Heart right ventricle (tissue), 16 donors: ENCODE measurements at regions not wholly inside any gene's neighbourhood (a gene's known extent, or its start where the extent isn't known, plus 50 kb on each side); places are given as distances from the start of the nearest gene placed in this dataset.

Experiments used
- ATAC-seq, 8 donors: fragments of 200-7000 bp; cut with Tn5 transposase; one replicate each; pipeline ENCODE4 v1.9.1; 2020; ENCODE audit warnings: mild to moderate bottlenecking in 8 of 8, moderate library complexity in 8 of 8, moderate number of reproducible peaks in 1 of 8
- DNase-seq, 2 donors: peaks; one replicate each; pipeline ENCODE4 v3.0.0-alpha.2; 2020
- H3K27ac ChIP-seq, 10 donors: fragments of 200-600 bp; sonication (generic) in 2 of 10; one replicate each; pipeline versions ENCODE4 v1.5.0 to v1.8.0; 2020 to 2022; ENCODE audit warnings: mild to moderate bottlenecking in 3 of 10
- H3K27me3 ChIP-seq, 7 donors: fragments of 200-600 bp; one replicate each; pipeline ENCODE4 v1.8.0; 2021 to 2022; ENCODE audit warnings: mild to moderate bottlenecking in 2 of 7
- H3K36me3 ChIP-seq, 9 donors: fragments of 200-600 bp; sonication (generic) in 1 of 9; one replicate each; pipeline versions ENCODE4 v1.5.0 to v1.8.0; 2020 to 2022; ENCODE audit warnings: mild to moderate bottlenecking in 2 of 9
- H3K4me1 ChIP-seq, 9 donors: fragments of 200-600 bp; sonication (generic) in 1 of 9; one replicate each; pipeline versions ENCODE4 v1.5.0 to v1.8.0; 2020 to 2022; ENCODE audit warnings: mild to moderate bottlenecking in 4 of 9
- H3K4me3 ChIP-seq, 10 donors: fragments of 200-600 bp; sonication (generic) in 2 of 10; one replicate each; pipeline versions ENCODE4 v1.5.0 to v1.8.0; 2020 to 2022; ENCODE audit warnings: mild to moderate bottlenecking in 7 of 10, moderate library complexity in 2 of 10
- H3K9me3 ChIP-seq, 11 donors: fragments of 200-600 bp in 10 of 11; sonication (generic) in 2 of 11; one replicate each; pipeline versions ENCODE4 v1.5.0 to v1.8.0; 2013 to 2022; ENCODE audit warnings: mild to moderate bottlenecking in 2 of 11, control low read depth in 1 of 11, moderate library complexity in 1 of 11
- WGBS, 2 donors: extraction: QIAGEN DNeasy Blood & Tissue Kit; methylation state at CpG; one replicate each; pipeline ENCODE4 v1.1.7; 2013; ENCODE audit warnings: inconsistent platforms in 1 of 2; 5-methylcytosine and 5-hydroxymethylcytosine counted together
- intact Hi-C, 10 donors: fragments of 100-400 bp; cut with DNase I; formaldehyde crosslinking; loops; one replicate each; pipeline versions ENCODE4 v1.11.1 to v1.14.2; 2022
- TF ChIP-seq, protein P1 (sequence below), 9 donors: fragments of 200-600 bp; sonication (generic) in 2 of 9; IDR thresholded peaks; one replicate each; pipeline versions ENCODE4 v1.5.0 to v1.8.0; 2021 to 2022; ENCODE audit warnings: antibody characterized with exemption in 9 of 9, mild to moderate bottlenecking in 5 of 9, moderate library complexity in 1 of 9
- donor health status: Arrhythmogenic right ventricular cardiomyopathy.
- donor health status: ischemic (EF 13 %, LVEDD 7.1; RV severe dilation, severe dysfunction).
- donor health status: healthy with polysubstance abuse.
- donor health status: DM: no; HTN: yes; CAD: no.
- donor health status: DM: no; HTN: no; CAD: no.
- donor health status: ischemic (EF 25% LVEDD 6.9; RV normal size, moderate dysfunction).
- donor health status: ischemic (EF 25% LVEDD 5.7; RV mildly dilated, moderate dysfunction).
- donor health status: healthy.
- donor health status: DM: yes; HTN: yes; CAD: no.
- donor health status: Ischemic cardiomyopathy.
- donor health status: ischemic (EF 35%, LVEDD 5.7; RV mildly dilated, moderate dysfunction).
- donor health status: nonischemic (EF 11% LVEDD 7.7; RV severe dilation, severe dysfunction).
- donor health status: DM: yes; HTN: yes; CAD: no.
- donor health status: PGD.
- donor health status: ischemic (EF 29% LVEDD 5.4; RV normal size, mild dysfunction).
- donor health status: nonischemic (EF 23%, LVEDD 6.1; RV moderate dilation, normal function).

DNA sequence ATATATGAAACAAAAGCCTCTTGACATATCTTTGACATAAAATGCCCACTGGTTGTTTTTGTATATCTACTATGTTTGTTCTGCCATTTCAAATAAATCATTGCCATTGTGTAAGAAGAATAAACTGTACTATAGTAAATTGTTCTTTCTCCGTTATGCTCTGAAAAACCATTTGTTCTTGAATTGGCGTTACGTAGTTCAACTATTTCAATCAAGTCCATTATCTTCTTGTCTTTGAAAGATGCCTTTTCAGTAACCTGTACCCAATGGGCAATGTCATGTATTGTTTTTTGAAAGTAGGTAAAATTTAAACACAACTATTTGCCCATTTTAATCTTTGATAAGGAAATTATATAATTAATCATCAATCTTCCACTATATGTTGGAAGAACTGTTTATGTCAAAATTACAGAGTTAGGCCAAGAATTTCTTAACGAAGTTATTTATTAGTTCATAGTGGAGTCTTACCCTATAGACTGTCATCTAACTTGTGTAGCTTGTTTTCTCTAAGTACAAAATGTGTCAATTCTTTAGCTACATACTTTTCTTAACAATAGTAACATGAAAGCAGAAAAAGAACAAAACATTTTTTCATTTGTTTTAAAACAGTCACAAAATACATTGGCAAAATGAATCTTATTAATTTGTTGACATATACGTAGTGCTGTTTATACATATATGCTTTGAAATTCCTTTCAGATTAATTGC lies 294.8 kb downstream of the PTPRC start:
- WGBS, 2 donors = 61 to 63% methylated on average over 5 of the region's 5 CpGs
- peak overlapping the region in 6 of 10 donors; percentile 13 to 80 (median 68) for H3K4me3 ChIP-seq
- no peaks in the 10 kb centered on the region for H3K36me3 ChIP-seq
- peak overlapping the region in 5 of 10 donors; percentile 4 to 88 (median 83) for H3K27ac ChIP-seq
- DNase-seq (no peak), ATAC-seq (no peak)
- no peaks in the 10 kb centered on the region for H3K9me3 ChIP-seq
- intact Hi-C loops = loop anchor here in 2 of 10 donors (10.0 kb wide), 1 partner anchor 159 kb away; no protein-coding TSS in a partner anchor
- TF ChIP-seq, protein P1, sequence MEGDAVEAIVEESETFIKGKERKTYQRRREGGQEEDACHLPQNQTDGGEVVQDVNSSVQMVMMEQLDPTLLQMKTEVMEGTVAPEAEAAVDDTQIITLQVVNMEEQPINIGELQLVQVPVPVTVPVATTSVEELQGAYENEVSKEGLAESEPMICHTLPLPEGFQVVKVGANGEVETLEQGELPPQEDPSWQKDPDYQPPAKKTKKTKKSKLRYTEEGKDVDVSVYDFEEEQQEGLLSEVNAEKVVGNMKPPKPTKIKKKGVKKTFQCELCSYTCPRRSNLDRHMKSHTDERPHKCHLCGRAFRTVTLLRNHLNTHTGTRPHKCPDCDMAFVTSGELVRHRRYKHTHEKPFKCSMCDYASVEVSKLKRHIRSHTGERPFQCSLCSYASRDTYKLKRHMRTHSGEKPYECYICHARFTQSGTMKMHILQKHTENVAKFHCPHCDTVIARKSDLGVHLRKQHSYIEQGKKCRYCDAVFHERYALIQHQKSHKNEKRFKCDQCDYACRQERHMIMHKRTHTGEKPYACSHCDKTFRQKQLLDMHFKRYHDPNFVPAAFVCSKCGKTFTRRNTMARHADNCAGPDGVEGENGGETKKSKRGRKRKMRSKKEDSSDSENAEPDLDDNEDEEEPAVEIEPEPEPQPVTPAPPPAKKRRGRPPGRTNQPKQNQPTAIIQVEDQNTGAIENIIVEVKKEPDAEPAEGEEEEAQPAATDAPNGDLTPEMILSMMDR (IDR thresholded peaks at IDR 0.05) = no peak
- H3K27me3 ChIP-seq = no peaks in the 10 kb centered on the region
- peaks cover 2 to 80% (median 31%) of the 10 kb centered on the region in 9 donors for H3K4me1 ChIP-seq

DNA sequence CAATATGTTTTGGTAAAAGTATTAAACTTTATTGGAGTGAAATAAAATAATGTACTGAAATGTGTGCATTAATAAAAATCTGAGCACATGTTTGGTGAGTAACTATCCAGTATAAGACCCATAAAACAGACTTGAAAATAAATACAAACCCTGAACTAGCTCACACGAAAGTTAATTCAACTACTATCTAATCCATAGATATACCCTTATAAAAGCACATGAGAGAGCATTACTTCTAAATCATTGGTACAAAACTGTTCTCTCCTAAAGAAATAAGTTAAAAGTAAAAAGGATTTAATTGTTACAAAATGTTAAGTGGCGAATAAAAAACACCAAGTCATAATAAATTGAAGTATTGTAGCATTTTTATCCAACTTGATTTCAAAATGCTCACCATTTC lies 295.6 kb downstream of the PTPRC start:
- intact Hi-C loops = loop anchor here in 2 of 10 donors (10.0 kb wide), 1 partner anchor 160 kb away; no protein-coding TSS in a partner anchor
- no peaks in the 10 kb centered on the region for H3K36me3 ChIP-seq
- TF ChIP-seq, protein P1 (IDR thresholded peaks at IDR 0.05) = no peak
- no peak for DNase-seq
- peak overlapping the region in 8 of 10 donors; percentile 4 to 88 (median 78) for H3K27ac ChIP-seq
- ATAC-seq = no peak
- H3K9me3 ChIP-seq = no peaks in the 10 kb centered on the region
- H3K4me1 ChIP-seq = peaks cover 2 to 72% (median 31%) of the 10 kb centered on the region in 9 donors
- 54 to 63% methylated on average over 2 of the region's 2 CpGs for WGBS, 2 donors
- H3K4me3 ChIP-seq = peak overlapping the region in 8 of 10 donors; percentile 49 to 80 (median 64)
- H3K27me3 ChIP-seq = no peaks in the 10 kb centered on the region

DNA sequence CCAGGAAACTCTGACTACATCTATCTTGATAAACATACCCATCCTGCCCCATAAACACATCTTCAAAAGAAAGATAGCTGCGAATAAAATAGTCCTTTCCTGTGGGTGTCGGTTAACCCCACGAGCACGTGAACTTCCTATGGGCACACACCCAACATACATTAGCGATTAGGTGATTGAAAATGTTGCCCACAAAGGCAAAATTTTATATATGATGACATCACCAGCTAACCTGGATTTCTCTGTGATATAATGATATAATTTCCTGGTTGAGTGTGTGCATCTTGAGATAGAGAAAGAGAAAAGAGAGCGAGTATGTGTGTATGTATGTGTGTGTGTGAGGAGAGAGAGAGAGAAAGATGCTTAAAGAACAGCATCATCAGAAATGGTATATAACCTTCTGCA lies 296.1 kb downstream of the PTPRC start:
- 6 to 8% methylated on average over 6 of the region's 6 CpGs for WGBS, 2 donors
- Histone ChIP-seq H3K36me3 (no peaks in the 10 kb centered on the region), H3K27me3 (no peaks in the 10 kb centered on the region), H3K27ac (peak overlapping the region in 8 of 10 donors; percentile 21 to 88 (median 79)), H3K4me1 (peaks cover 2 to 67% (median 31%) of the 10 kb centered on the region in 9 donors), H3K4me3 (peak overlapping the region in 9 of 10 donors; percentile 49 to 80 (median 61)), H3K9me3 (no peaks in the 10 kb centered on the region)
- TF ChIP-seq, protein P1 (IDR thresholded peaks at IDR 0.05) = no peak
- ATAC-seq = no peak
- no peak for DNase-seq
- intact Hi-C loops = loop anchor here in 3 of 10 donors (5.0 to 10.0 kb wide), 3 partner anchors 33 to 160 kb away; no protein-coding TSS in a partner anchor

DNA sequence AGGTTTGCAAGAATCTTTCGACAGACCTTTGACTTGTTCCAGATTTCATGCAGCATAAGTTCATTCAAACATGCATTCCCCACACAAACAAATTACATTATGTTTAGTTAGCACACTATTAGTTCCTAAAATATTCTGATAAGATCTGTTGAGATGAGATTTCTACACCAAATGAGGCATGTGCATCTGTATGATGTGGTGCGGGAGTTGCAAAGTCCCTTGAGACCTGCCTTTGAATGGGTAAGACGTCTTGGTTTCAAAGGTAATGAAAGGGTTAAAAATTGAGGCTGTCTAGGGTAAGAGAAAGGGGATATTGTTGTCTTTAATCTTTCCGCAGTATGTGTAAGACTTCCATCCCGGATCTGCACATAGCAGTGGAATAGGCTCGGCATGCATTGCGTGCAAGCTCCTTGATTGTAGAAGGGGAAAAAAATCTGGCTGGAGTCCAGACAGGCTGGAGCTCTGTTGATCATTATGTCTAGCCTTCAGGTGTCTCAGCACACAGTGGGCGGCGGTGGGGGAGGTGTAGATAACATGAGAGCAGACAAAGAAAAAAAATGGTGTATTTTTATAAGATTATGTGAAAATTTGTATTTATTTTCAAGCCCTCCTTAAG lies 296.6 kb downstream of the PTPRC start:
- WGBS, 2 donors = 1% methylated on average over 9 of the region's 9 CpGs
- ATAC-seq = peak; percentile 50 to 84 (median 70)
- H3K27ac ChIP-seq = peak overlapping the region in 9 of 10 donors; percentile 61 to 88 (median 77)

More for the DNA sequence above, 296.6 kb downstream of the PTPRC start:
- Histone ChIP-seq H3K4me3 (peak overlapping the region in 9 of 10 donors; percentile 49 to 80 (median 61)), H3K4me1 (peaks cover 2 to 62% (median 30%) of the 10 kb centered on the region in 9 donors), H3K27me3 (no peaks in the 10 kb centered on the region), H3K36me3 (no peaks in the 10 kb centered on the region), H3K9me3 (no peaks in the 10 kb centered on the region)
- peak; percentile 39 to 82 for DNase-seq
- TF ChIP-seq, protein P1 (IDR thresholded peaks at IDR 0.05) = no peak
- intact Hi-C loops = loop anchor here in 3 of 10 donors (5.0 to 10.0 kb wide), 3 partner anchors 33 to 161 kb away; no protein-coding TSS in a partner anchor
